ENCODE measurements at regions not wholly inside any gene's neighbourhood (a gene's known extent, or its start where the extent isn't known, plus 50 kb on each side); places are given as distances from the start of the nearest gene placed in this dataset.

DNA sequence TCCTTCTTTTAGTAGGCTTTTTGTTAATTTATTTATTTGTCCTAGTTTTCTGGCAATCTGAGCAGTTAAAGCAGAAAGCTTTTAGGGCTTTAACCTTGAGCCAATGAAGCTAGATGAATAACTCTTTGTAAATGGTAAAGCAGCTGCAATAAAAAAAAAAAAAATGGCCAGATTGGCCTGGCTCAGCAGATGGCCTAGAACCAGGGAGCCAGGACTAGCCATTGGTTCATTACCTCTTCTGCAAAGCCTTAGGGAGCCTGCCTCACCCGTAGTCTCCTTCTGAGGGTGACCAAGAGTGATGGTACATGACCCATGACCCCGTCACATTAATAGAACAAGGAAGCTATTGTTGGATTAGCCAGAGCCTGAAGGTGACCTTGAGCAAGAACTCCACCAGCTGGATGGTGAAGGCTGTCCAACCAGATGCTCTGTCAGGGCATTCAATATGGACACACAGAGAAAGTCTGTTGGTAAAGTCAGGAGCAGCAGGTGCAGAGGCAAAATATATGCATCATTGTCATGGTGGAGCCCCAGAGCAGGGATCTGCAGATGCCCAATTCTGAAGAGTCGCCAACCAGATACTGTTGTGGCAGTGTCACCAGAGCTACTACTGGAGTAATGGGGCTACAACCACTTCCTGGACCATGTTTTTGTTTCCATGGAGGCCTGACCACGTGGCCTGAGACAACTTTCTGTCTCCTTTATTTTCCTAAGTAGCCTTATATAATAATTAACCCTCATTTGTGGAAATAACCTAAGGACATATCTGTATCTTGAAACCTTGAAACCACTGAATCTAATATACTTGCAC, 100.7 kb downstream of the MTX3 start (continued):
- TF ChIP-seq ZNF605 (CRISPR knock-in tag; IDR thresholded peaks at IDR 0.05) (no peak), NR2F6 (IDR thresholded peaks at IDR 0.05) (peak; percentile 31; the same call in 1 of the 2 replicates), NR2F6 (CRISPR knock-in tag; IDR thresholded peaks at IDR 0.05) (no peak), ZFP36L1 (CRISPR knock-in tag; IDR thresholded peaks at IDR 0.05) (no peak), HHEX (CRISPR knock-in tag; IDR thresholded peaks at IDR 0.05) (no peak), ZNF274 (CRISPR knock-in tag; IDR thresholded peaks at IDR 0.05) (no peak), ZBTB42 (CRISPR knock-in tag; IDR thresholded peaks at IDR 0.05) (no peak)
- TF ChIP-seq, protein P1, sequence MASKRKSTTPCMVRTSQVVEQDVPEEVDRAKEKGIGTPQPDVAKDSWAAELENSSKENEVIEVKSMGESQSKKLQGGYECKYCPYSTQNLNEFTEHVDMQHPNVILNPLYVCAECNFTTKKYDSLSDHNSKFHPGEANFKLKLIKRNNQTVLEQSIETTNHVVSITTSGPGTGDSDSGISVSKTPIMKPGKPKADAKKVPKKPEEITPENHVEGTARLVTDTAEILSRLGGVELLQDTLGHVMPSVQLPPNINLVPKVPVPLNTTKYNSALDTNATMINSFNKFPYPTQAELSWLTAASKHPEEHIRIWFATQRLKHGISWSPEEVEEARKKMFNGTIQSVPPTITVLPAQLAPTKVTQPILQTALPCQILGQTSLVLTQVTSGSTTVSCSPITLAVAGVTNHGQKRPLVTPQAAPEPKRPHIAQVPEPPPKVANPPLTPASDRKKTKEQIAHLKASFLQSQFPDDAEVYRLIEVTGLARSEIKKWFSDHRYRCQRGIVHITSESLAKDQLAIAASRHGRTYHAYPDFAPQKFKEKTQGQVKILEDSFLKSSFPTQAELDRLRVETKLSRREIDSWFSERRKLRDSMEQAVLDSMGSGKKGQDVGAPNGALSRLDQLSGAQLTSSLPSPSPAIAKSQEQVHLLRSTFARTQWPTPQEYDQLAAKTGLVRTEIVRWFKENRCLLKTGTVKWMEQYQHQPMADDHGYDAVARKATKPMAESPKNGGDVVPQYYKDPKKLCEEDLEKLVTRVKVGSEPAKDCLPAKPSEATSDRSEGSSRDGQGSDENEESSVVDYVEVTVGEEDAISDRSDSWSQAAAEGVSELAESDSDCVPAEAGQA (IDR thresholded peaks at IDR 0.05; ENCODE audit: low read depth): no peak
- TF ChIP-seq, protein P1 (CRISPR knock-in tag; IDR thresholded peaks at IDR 0.05; ENCODE audit: borderline replicate concordance): no peak
- TF ChIP-seq, protein P2, sequence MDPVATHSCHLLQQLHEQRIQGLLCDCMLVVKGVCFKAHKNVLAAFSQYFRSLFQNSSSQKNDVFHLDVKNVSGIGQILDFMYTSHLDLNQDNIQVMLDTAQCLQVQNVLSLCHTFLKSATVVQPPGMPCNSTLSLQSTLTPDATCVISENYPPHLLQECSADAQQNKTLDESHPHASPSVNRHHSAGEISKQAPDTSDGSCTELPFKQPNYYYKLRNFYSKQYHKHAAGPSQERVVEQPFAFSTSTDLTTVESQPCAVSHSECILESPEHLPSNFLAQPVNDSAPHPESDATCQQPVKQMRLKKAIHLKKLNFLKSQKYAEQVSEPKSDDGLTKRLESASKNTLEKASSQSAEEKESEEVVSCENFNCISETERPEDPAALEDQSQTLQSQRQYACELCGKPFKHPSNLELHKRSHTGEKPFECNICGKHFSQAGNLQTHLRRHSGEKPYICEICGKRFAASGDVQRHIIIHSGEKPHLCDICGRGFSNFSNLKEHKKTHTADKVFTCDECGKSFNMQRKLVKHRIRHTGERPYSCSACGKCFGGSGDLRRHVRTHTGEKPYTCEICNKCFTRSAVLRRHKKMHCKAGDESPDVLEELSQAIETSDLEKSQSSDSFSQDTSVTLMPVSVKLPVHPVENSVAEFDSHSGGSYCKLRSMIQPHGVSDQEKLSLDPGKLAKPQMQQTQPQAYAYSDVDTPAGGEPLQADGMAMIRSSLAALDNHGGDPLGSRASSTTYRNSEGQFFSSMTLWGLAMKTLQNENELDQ (CRISPR knock-in tag; IDR thresholded peaks at IDR 0.05; ENCODE audit: borderline replicate concordance): no peak
- TF ChIP-seq, protein P3, sequence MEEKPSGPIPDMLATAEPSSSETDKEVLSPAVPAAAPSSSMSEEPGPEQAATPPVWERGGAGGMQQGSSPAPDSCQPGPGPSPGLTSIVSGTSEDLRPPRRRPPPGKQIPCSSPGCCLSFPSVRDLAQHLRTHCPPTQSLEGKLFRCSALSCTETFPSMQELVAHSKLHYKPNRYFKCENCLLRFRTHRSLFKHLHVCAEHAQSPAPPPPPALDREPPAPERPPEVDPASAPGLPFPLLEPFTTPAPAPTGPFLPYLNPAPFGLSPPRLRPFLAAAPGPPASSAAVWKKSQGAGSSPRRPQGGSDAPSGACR (CRISPR knock-in tag; IDR thresholded peaks at IDR 0.05): no peak
- TF ChIP-seq, protein P4, sequence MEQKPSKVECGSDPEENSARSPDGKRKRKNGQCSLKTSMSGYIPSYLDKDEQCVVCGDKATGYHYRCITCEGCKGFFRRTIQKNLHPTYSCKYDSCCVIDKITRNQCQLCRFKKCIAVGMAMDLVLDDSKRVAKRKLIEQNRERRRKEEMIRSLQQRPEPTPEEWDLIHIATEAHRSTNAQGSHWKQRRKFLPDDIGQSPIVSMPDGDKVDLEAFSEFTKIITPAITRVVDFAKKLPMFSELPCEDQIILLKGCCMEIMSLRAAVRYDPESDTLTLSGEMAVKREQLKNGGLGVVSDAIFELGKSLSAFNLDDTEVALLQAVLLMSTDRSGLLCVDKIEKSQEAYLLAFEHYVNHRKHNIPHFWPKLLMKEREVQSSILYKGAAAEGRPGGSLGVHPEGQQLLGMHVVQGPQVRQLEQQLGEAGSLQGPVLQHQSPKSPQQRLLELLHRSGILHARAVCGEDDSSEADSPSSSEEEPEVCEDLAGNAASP (CRISPR knock-in tag; IDR thresholded peaks at IDR 0.05; ENCODE audit: borderline replicate concordance): no peak
- TF ChIP-seq, protein P5, sequence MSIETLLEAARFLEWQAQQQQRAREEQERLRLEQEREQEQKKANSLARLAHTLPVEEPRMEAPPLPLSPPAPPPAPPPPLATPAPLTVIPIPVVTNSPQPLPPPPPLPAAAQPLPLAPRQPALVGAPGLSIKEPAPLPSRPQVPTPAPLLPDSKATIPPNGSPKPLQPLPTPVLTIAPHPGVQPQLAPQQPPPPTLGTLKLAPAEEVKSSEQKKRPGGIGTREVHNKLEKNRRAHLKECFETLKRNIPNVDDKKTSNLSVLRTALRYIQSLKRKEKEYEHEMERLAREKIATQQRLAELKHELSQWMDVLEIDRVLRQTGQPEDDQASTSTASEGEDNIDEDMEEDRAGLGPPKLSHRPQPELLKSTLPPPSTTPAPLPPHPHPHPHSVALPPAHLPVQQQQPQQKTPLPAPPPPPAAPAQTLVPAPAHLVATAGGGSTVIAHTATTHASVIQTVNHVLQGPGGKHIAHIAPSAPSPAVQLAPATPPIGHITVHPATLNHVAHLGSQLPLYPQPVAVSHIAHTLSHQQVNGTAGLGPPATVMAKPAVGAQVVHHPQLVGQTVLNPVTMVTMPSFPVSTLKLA (IDR thresholded peaks at IDR 0.05): no peak
- TF ChIP-seq, protein P6, sequence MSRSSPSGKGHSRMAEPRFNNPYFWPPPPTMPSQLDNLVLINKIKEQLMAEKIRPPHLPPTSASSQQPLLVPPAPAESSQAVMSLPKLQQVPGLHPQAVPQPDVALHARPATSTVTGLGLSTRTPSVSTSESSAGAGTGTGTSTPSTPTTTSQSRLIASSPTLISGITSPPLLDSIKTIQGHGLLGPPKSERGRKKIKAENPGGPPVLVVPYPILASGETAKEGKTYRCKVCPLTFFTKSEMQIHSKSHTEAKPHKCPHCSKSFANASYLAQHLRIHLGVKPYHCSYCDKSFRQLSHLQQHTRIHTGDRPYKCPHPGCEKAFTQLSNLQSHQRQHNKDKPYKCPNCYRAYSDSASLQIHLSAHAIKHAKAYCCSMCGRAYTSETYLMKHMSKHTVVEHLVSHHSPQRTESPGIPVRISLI (CRISPR knock-in tag; IDR thresholded peaks at IDR 0.05; ENCODE audit: borderline replicate concordance): no peak
